Suprapubic skin (tissue), 3 donors: ENCODE measurements at regions not wholly inside any gene's neighbourhood (a gene's known extent, or its start where the extent isn't known, plus 50 kb on each side); places are given as distances from the start of the nearest gene placed in this dataset.

Experiments
- POLR2AphosphoS5 ChIP-seq, 3 donors: sonication (generic); formaldehyde crosslinking; IDR thresholded peaks; one replicate each; pipeline ENCODE4 v1.6.1; 2017; ENCODE audit warnings: antibody characterized with exemption in 3 of 3
- TF ChIP-seq, protein P1 (sequence below), 2 donors: fragments of 200-600 bp in 1 of 2; fragments of 450-650 bp in 1 of 2; sonication (generic) in 1 of 2; IDR thresholded peaks; one replicate each; pipeline ENCODE4 v1.5.1; 2016 to 2019; ENCODE audit warnings: antibody characterized with exemption in 2 of 2, mild to moderate bottlenecking in 1 of 2, moderate library complexity in 1 of 2

DNA sequence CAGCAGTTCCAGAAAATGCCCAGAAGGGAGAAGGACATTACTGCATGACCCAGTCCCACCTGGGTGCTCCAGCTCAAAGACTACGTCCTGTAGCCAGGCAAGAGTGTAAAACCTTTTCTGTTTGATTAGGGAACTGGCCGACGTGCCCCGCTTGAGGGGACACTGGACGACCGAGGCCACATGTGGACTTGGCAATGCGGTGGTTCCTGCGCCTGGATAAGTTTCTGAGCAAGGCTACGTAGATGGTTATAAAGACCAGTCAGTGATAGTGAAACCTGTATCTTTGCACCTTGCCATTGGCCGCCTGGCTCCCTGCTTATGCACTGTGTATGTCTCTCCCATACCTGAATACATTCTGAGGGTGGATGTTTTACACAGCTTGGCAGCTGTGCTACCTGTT is 567.0 kb upstream of the CRIM1 start:
- no peak for TF ChIP-seq POLR2AphosphoS5 (IDR thresholded peaks at IDR 0.05)
- TF ChIP-seq, protein P1, sequence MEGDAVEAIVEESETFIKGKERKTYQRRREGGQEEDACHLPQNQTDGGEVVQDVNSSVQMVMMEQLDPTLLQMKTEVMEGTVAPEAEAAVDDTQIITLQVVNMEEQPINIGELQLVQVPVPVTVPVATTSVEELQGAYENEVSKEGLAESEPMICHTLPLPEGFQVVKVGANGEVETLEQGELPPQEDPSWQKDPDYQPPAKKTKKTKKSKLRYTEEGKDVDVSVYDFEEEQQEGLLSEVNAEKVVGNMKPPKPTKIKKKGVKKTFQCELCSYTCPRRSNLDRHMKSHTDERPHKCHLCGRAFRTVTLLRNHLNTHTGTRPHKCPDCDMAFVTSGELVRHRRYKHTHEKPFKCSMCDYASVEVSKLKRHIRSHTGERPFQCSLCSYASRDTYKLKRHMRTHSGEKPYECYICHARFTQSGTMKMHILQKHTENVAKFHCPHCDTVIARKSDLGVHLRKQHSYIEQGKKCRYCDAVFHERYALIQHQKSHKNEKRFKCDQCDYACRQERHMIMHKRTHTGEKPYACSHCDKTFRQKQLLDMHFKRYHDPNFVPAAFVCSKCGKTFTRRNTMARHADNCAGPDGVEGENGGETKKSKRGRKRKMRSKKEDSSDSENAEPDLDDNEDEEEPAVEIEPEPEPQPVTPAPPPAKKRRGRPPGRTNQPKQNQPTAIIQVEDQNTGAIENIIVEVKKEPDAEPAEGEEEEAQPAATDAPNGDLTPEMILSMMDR (IDR thresholded peaks at IDR 0.05), result no peak
